ENCODE measurements at regions not wholly inside any gene's neighbourhood (a gene's known extent, or its start where the extent isn't known, plus 50 kb on each side); places are given as distances from the start of the nearest gene placed in this dataset.

- TF ChIP-seq ZFX (IDR thresholded peaks at IDR 0.05; ENCODE audit: borderline replicate concordance), result no peak
- TF ChIP-seq, protein P1, sequence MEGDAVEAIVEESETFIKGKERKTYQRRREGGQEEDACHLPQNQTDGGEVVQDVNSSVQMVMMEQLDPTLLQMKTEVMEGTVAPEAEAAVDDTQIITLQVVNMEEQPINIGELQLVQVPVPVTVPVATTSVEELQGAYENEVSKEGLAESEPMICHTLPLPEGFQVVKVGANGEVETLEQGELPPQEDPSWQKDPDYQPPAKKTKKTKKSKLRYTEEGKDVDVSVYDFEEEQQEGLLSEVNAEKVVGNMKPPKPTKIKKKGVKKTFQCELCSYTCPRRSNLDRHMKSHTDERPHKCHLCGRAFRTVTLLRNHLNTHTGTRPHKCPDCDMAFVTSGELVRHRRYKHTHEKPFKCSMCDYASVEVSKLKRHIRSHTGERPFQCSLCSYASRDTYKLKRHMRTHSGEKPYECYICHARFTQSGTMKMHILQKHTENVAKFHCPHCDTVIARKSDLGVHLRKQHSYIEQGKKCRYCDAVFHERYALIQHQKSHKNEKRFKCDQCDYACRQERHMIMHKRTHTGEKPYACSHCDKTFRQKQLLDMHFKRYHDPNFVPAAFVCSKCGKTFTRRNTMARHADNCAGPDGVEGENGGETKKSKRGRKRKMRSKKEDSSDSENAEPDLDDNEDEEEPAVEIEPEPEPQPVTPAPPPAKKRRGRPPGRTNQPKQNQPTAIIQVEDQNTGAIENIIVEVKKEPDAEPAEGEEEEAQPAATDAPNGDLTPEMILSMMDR (IDR thresholded peaks at IDR 0.05), result no peak
- no peak overlapping the region for H3K27ac ChIP-seq
These were observed 97.9 kb upstream of the RTL6 start for GRCh38 chr22:44595841-44596341.

GRCh38 chr22:44594951-44595350 lies 96.9 kb upstream of the RTL6 start:
- no peak for TF ChIP-seq ZFX (IDR thresholded peaks at IDR 0.05; ENCODE audit: borderline replicate concordance)
- TF ChIP-seq, protein P1 (IDR thresholded peaks at IDR 0.05), result no peak
- H3K27ac ChIP-seq, result no peak overlapping the region

DNA sequence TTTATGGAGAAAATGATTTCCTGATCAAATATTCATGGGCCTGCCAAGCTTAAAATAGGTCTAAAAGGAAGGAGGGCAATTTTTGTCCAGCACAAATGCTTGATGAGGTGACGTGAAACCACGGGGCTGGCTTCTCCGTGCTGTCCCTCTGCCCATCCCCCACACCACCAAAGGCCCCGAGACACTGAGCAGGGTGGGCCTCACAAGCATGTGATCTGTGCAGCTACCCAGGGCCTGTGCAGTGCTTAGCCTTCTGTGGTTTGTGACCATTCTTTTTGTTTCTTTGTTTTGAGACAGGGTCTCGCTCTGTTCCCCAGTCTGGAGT lies 94.8 kb upstream of the RTL6 start:
- H3K27ac ChIP-seq, result no peak overlapping the region
- TF ChIP-seq, protein P1 (IDR thresholded peaks at IDR 0.05), result no peak
- no peak for TF ChIP-seq ZFX (IDR thresholded peaks at IDR 0.05; ENCODE audit: borderline replicate concordance)

DNA sequence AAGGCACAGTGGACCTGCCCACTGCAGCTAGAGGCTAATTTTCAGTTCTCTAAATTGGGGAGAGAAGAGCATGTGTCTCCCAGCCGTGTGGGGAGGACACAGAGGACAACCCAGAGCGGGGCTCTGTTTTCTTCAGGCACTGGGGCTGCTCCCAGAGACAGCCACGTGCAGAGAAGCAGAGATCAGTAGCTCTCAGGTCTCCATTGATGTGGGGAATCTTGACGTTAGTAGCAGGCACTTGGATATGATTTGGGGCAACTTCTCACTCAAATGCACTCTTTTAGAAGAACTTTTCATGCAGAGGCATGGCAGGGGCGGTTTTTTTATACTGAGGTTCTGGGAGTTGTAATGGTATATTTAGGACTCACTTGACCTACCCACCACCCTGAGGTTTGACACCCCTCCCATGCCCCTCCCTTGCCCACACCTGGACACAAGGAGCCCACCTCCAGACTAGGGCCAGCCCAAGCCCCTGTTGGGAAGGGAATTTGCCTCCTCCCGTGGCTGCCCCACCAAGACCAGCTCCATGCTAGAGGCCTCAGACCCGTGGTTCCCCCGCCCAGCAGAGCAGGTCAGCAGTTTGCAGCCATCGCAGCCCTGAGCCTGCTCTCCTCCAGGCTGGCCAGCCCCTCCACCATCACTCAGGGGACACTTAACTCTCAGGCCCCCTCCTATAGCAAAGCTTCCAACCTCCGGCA lies 94.2 kb upstream of the RTL6 start:
- no peak overlapping the region for H3K27ac ChIP-seq
- no peak for TF ChIP-seq ZFX (IDR thresholded peaks at IDR 0.05; ENCODE audit: borderline replicate concordance)
- TF ChIP-seq, protein P1 (IDR thresholded peaks at IDR 0.05), result no peak

DNA sequence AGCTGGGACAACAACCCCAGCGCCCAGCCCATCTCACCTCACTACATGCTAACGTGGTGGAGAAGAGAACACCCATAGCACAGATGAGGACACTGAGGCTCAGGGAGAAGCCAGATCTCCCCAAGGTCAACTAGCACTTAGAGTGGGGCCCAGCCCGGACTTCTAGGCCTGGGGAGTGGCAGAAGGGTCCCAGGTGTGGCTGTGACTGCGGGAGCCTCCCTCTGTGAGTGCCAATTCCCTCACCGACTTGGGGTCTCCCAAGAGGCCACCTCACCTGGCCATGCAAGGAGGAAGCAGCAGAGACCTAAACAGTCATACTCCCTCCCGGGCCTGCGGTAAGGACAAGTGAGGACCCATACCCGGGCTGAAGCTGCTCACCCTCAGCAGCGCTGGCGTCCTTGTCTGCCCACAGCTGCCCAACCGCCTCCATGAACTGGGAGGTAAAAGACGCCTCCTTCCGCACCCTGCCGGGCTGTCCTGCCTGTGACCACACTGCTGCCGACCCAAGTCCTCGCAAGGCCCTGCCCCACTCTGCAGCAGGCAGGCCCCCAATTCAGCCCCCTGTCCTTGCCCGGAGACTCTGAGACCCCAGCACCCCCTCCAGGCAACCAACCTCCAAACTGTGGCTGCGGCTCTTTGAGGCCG lies 93.2 kb upstream of the RTL6 start:
- no peak for TF ChIP-seq ZFX (IDR thresholded peaks at IDR 0.05; ENCODE audit: borderline replicate concordance)
- TF ChIP-seq, protein P1 (IDR thresholded peaks at IDR 0.05), result no peak
- no peak overlapping the region for H3K27ac ChIP-seq

DNA sequence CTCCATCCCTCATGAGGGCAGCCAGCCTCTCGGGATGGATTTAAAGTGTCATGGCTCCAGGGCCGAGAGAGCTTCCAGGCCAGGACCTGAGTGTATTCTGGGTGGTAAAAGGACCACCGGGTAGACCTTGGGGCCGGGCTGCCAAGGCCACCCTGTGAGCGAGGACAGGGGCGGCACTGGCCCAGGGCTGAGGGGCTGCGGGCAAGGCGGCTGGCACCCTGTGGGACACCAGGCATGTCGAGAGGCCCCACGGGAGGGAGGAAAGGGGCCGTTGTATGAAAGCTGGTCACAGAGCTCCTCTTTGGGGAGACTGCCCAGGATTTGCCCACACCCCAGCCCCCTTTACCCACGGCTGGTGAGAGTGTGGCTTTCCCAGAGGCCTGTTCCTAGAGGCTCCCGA lies 92.3 kb upstream of the RTL6 start:
- H3K27ac ChIP-seq, result no peak overlapping the region
- TF ChIP-seq, protein P1 (IDR thresholded peaks at IDR 0.05), result no peak
- no peak for TF ChIP-seq ZFX (IDR thresholded peaks at IDR 0.05; ENCODE audit: borderline replicate concordance)

DNA sequence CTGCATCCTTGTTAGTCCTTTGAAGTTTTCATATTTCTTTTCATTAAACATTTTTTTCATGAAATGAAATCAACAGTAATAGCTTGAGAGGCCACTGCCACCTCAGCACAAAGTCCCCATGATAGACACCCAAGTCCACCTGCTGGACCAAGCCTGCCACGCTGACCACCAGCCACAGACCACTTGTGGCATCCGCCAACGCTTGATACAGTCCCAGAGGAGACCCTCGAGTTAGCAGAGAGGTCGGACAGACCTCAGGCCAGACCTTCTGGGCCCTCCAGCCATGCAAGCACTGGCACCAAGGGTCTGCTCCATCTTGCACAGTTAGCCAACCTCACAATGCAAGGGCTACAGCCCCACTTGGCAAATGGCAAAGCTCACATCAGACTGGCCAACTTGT lies 91.8 kb upstream of the RTL6 start:
- H3K27ac ChIP-seq, result no peak overlapping the region
- TF ChIP-seq ZFX (IDR thresholded peaks at IDR 0.05; ENCODE audit: borderline replicate concordance), result no peak
- TF ChIP-seq, protein P1 (IDR thresholded peaks at IDR 0.05), result no peak
